ENCODE measurements at regions not wholly inside any gene's neighbourhood (a gene's known extent, or its start where the extent isn't known, plus 50 kb on each side); places are given as distances from the start of the nearest gene placed in this dataset.

DNA sequence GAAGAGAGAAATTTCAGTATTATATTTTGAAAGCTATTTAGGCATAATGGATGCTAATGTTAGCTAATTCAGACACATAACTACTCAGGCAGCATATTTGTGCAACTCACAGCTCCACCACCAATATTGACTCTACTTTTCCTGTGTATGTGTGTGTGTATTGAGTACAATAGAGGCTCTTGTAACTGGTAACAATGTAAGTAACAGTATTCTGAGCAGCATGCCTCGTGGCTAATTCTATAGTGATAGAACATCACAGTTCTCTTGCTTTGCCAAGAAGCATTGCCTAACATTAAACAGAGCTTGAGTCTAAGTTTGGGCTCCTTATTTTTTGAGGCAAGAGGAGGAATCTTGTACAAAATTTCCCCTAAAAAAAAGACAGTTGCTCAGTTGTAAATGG is 98.6 kb upstream of the ARHGEF26 start:
- TF ChIP-seq, protein P1, sequence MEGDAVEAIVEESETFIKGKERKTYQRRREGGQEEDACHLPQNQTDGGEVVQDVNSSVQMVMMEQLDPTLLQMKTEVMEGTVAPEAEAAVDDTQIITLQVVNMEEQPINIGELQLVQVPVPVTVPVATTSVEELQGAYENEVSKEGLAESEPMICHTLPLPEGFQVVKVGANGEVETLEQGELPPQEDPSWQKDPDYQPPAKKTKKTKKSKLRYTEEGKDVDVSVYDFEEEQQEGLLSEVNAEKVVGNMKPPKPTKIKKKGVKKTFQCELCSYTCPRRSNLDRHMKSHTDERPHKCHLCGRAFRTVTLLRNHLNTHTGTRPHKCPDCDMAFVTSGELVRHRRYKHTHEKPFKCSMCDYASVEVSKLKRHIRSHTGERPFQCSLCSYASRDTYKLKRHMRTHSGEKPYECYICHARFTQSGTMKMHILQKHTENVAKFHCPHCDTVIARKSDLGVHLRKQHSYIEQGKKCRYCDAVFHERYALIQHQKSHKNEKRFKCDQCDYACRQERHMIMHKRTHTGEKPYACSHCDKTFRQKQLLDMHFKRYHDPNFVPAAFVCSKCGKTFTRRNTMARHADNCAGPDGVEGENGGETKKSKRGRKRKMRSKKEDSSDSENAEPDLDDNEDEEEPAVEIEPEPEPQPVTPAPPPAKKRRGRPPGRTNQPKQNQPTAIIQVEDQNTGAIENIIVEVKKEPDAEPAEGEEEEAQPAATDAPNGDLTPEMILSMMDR (IDR thresholded peaks at IDR 0.05; ENCODE audit: low read depth, low read length, poor library complexity, severe bottlenecking) = no peak
- TF ChIP-seq EZH2phosphoT487 (IDR thresholded peaks at IDR 0.05; ENCODE audit: borderline replicate concordance, low read length) = no peak
- no peaks in the 10 kb centered on the region for H3K36me3 ChIP-seq (ENCODE audit: control insufficient read depth, low read length)
- H3K4me3 ChIP-seq (ENCODE audit: low read length) = no peak overlapping the region
- H3F3A ChIP-seq (ENCODE audit: control insufficient read depth, insufficient read depth) = no peaks in the 10 kb centered on the region
- no peaks in the 10 kb centered on the region for H3K9me3 ChIP-seq (ENCODE audit: control insufficient read depth, insufficient read depth, low read length)
- H3K4me1 ChIP-seq (ENCODE audit: control insufficient read depth, low read length) = no peaks in the 10 kb centered on the region
- no peak overlapping the region for H3K4me2 ChIP-seq (ENCODE audit: low read length)
- H3K27me3 ChIP-seq (ENCODE audit: control insufficient read depth, low read length) = no peaks in the 10 kb centered on the region; the same call in none of the 2 replicates
- H4K20me1 ChIP-seq (ENCODE audit: control insufficient read depth, insufficient read depth, low read depth, low read length) = no peaks in the 10 kb centered on the region
- H3K27ac ChIP-seq (ENCODE audit: low read depth, low read length) = no peak overlapping the region
- no peaks in the 10 kb centered on the region for H3K79me2 ChIP-seq (ENCODE audit: control insufficient read depth, low read length)
- no peaks in the 10 kb centered on the region for H3K9me2 ChIP-seq (replicated peaks; ENCODE audit: control insufficient read depth, low read length)

DNA sequence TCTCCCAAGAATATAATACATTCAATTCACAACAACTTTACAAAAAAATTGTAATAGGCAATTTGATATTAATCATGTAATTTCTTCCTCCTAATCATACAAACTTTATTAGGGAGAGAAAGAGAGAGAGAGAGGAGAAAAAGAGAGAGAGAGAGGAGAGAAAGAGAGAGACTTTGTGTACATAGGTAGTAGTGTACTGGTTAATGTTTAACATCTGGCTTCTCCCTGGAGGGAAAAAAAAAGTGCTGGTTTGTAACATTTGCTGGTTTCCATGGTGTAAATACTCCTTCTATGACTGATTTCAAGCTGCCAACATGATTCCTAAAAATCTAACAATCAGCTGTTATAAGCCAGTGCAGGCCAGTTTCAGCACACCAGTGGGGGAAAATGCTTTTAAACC is 98.0 kb upstream of the ARHGEF26 start:
- no peak for TF ChIP-seq EZH2phosphoT487 (IDR thresholded peaks at IDR 0.05; ENCODE audit: borderline replicate concordance, low read length)
- TF ChIP-seq, protein P1 (IDR thresholded peaks at IDR 0.05; ENCODE audit: low read depth, low read length, poor library complexity, severe bottlenecking) = no peak
- H3K4me1 ChIP-seq (ENCODE audit: control insufficient read depth, low read length) = no peaks in the 10 kb centered on the region

DNA sequence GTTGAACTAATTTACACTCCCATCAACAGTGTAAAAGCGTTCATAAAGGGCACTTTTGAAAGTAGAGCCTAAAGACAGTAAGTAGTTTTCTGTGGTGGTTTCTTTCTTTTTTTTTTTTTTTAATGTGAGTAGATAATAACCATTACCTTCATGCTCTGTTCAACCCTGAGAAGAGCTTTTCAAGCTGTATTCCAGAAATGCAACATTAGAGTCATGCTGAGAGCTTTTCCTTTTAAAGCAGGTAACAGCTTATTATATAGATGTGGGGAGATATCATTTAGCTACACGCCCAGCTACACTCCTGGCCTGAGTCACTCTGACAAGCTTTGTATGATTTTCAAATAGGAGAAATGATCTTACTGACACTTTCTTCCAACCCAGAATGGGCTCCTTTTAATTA is 96.2 kb upstream of the ARHGEF26 start:
- H3F3A ChIP-seq (ENCODE audit: control insufficient read depth, insufficient read depth) = no peaks in the 10 kb centered on the region
- no peaks in the 10 kb centered on the region for H3K36me3 ChIP-seq (ENCODE audit: control insufficient read depth, low read length)
- no peaks in the 10 kb centered on the region for H3K79me2 ChIP-seq (ENCODE audit: control insufficient read depth, low read length)
- H3K27ac ChIP-seq (ENCODE audit: low read depth, low read length) = no peak overlapping the region
- H3K4me2 ChIP-seq (ENCODE audit: low read length) = no peak overlapping the region
- TF ChIP-seq EZH2phosphoT487 (IDR thresholded peaks at IDR 0.05; ENCODE audit: borderline replicate concordance, low read length) = no peak
- TF ChIP-seq, protein P1 (IDR thresholded peaks at IDR 0.05; ENCODE audit: low read depth, low read length, poor library complexity, severe bottlenecking) = no peak
- H3K9me3 ChIP-seq (ENCODE audit: control insufficient read depth, insufficient read depth, low read length) = no peaks in the 10 kb centered on the region
- no peak overlapping the region for H3K4me3 ChIP-seq (ENCODE audit: low read length)
- H3K9me2 ChIP-seq (replicated peaks; ENCODE audit: control insufficient read depth, low read length) = no peaks in the 10 kb centered on the region
- H3K27me3 ChIP-seq (ENCODE audit: control insufficient read depth, low read length) = no peaks in the 10 kb centered on the region; the same call in none of the 2 replicates
- no peaks in the 10 kb centered on the region for H3K4me1 ChIP-seq (ENCODE audit: control insufficient read depth, low read length)
- no peaks in the 10 kb centered on the region for H4K20me1 ChIP-seq (ENCODE audit: control insufficient read depth, insufficient read depth, low read depth, low read length)

More for the DNA sequence above, 98.0 kb upstream of the ARHGEF26 start:
- Histone ChIP-seq H3K36me3 (ENCODE audit: control insufficient read depth, low read length) (no peaks in the 10 kb centered on the region), H3K27ac (ENCODE audit: low read depth, low read length) (no peak overlapping the region), H3K9me2 (replicated peaks; ENCODE audit: control insufficient read depth, low read length) (no peaks in the 10 kb centered on the region), H3K4me3 (ENCODE audit: low read length) (no peak overlapping the region), H3K27me3 (ENCODE audit: control insufficient read depth, low read length) (no peaks in the 10 kb centered on the region; the same call in none of the 2 replicates), H3F3A (ENCODE audit: control insufficient read depth, insufficient read depth) (no peaks in the 10 kb centered on the region), H3K79me2 (ENCODE audit: control insufficient read depth, low read length) (no peaks in the 10 kb centered on the region), H4K20me1 (ENCODE audit: control insufficient read depth, insufficient read depth, low read depth, low read length) (no peaks in the 10 kb centered on the region), H3K4me2 (ENCODE audit: low read length) (no peak overlapping the region), H3K9me3 (ENCODE audit: control insufficient read depth, insufficient read depth, low read length) (no peaks in the 10 kb centered on the region)
